PC-9 (cell line): ENCODE measurements at regions not wholly inside any gene's neighbourhood (a gene's known extent, or its start where the extent isn't known, plus 50 kb on each side); places are given as distances from the start of the nearest gene placed in this dataset.

Experiments
- EZH2 ChIP-seq: fragments of 200-600 bp; sonication (generic); IDR thresholded peaks from 2 replicates; pipeline ENCODE4 v1.8.0; 2017; ENCODE audit warnings: antibody characterized with exemption, low read depth
- TF ChIP-seq, protein P1 (sequence below): fragments of 200-600 bp; sonication (generic); conservative IDR thresholded peaks from 2 replicates; pipeline ENCODE4 v1.6.1; 2017; ENCODE audit warnings: mixed run types, antibody characterized with exemption, mild to moderate bottlenecking, moderate library complexity

DNA sequence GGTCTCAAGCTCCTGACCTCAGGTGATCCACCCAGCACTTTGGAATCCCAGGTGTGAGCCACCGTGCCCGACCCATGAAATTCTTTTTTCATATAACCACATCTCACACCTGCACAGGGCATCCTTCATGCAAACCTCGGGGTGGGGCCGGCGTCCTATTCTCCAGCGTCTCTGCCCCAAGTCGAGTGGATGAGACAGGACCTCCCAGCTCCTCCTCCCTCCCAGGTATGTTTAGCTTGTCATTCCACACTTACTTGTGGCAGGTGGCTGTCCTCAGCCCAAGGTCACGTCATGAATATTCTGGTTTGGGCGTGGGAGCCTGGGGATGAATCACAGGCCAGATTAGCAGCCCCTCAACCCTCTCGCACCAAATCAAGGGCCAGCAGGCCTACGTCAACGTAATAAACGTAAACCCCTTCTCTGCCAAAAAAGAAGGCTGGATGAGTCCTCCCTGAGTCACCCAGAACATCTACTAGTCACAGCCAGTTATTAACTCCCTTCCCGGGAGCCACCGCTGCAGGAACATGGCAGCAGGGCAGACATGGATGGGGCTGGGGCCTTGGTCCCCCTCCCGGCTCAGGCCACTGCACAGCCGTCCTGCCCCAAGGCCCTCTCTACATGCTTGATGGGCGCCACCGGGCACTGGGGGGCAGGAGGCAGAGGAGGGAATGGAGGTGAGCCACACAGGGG is 91.7 kb downstream of the YTHDF1 start:
- TF ChIP-seq, protein P1, sequence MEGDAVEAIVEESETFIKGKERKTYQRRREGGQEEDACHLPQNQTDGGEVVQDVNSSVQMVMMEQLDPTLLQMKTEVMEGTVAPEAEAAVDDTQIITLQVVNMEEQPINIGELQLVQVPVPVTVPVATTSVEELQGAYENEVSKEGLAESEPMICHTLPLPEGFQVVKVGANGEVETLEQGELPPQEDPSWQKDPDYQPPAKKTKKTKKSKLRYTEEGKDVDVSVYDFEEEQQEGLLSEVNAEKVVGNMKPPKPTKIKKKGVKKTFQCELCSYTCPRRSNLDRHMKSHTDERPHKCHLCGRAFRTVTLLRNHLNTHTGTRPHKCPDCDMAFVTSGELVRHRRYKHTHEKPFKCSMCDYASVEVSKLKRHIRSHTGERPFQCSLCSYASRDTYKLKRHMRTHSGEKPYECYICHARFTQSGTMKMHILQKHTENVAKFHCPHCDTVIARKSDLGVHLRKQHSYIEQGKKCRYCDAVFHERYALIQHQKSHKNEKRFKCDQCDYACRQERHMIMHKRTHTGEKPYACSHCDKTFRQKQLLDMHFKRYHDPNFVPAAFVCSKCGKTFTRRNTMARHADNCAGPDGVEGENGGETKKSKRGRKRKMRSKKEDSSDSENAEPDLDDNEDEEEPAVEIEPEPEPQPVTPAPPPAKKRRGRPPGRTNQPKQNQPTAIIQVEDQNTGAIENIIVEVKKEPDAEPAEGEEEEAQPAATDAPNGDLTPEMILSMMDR: no peak
- no peak for TF ChIP-seq EZH2
